EL (cell line): ENCODE measurements at regions not wholly inside any gene's neighbourhood (a gene's known extent, or its start where the extent isn't known, plus 50 kb on each side); places are given as distances from the start of the nearest gene placed in this dataset.

Experiments used
- DNase-seq: peaks from one replicate; pipeline ENCODE4 v3.0.0-alpha.2; 2016

GRCh38 chr6:40340957-40341356 lies 246.2 kb downstream of the LRFN2 start:
- no peak for DNase-seq

- DNase-seq: no peak
Observed at GRCh38 chr6:40340196-40340595, 247.0 kb downstream of the LRFN2 start.

DNA sequence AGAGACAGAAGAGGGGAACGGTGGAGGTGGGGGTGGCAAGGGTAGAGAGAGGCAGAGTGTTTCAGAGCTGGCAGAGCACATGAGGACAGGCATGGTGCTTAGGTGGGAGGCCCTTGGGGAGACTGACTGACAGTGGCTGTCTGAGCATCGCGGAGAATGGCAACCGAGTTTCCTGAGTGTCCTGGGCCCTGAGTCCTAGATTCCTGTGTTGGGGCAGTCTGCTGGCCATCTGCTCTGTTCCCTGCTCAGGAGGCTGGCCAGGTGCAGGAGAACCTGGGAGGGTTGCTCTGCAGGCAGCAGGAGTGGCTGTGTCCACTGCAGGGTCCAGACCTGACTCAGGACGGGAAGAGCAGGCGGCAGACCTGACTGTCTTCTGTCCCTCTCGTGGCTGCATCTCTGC lies 248.9 kb downstream of the LRFN2 start:
- no peak for DNase-seq

DNA sequence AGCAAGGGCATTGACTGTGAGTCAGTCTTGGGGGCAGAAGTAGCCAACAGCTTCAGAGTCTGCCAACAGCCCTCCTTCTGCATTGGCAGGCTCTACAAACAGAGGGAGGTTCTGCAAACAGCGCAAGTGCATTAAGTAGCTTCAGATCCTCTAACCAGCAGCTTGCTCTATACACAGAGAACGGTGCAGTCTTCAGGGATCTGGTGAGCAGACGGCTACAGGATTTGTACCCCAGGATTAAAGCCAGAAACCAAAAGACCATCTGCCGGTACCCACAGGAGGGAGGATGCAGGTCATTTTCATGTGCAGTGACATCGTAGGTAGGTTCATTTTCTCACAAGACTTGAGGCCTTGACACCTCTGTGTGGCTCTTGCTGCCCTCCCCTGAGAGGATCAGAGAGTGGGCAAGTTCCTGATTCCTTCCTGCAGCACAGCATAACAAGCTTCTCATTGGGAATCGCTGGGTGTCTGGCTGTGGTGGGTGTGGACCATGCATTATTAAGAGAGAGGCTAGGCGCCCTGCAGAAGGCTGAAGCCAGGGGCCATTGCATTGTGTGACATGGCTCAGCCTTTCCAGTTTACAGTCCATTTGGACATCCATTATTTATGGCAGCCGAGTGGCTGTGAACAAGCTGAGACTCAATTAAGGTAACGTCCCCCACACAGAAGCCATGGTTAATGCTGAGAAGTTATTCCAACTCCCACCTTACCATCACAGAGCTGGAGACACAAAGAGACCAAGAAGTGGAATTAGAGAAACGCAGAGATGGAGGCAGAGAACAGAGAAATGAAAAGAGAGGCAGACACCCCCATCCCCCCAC lies 250.0 kb downstream of the LRFN2 start:
- DNase-seq: no peak

DNA sequence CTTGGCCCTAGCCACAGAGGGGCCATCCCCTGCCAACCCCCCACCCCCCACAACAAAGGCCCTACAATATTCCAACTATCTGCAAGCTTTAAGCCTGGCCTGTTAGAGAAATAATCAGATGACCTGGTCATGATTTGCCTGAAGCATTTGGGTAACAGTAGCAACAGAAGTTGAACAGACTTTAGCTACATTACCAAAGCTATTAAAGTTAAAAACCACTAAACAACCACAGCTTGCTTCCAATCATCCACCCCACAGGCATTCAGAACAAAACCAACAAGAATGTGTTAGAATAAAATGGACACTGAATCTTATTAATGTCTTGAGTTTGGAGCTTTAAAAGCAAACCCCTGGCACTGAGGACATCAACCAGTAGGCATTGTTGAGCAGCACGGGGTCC lies 250.9 kb downstream of the LRFN2 start:
- DNase-seq: no peak

DNA sequence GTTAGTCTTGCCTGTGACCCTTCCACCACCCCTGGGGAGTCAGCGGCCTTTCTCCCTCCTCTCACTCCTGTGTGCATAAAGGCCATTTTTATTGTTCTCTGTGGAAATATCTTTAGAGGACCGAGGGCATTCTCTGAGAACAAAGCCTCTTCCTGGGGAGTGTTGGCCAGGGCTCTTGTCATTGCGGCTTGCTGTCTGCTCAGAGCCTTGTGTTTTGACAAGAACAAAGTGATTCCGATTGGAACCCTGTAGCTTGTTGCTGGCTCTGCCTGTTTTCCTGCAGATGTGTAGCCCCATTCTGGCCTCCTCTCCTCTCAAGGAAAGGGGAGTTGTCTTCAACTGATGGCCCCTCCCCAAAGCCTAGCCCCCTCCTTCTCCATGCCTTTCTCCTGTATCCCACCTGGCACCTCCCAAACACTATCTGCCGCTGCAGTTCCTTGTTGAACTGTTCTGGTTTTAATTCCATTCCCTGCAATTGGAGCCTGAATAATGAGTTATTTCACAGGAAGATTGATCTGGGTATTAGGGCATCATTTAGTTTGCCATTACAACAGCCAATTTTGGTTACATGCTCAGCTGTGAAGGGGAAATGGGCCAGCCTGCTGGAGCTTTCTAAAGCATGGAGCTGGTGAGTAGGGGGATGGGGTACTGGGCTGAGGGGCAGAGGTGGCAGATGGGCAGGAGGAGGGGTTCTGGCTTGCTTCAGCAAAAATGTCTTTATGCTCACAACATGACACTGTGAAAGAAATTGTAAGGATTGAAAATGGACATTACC lies 252.5 kb downstream of the LRFN2 start:
- no peak for DNase-seq

- no peak for DNase-seq
Observed at GRCh38 chr6:40331545-40331944, 255.6 kb downstream of the LRFN2 start.

- no peak for DNase-seq
Observed at GRCh38 chr6:40330301-40330721, 256.9 kb downstream of the LRFN2 start.

GRCh38 chr6:40328986-40329545 lies 258.1 kb downstream of the LRFN2 start:
- no peak for DNase-seq

GRCh38 chr6:40328386-40328985 lies 258.7 kb downstream of the LRFN2 start:
- DNase-seq: no peak

DNA sequence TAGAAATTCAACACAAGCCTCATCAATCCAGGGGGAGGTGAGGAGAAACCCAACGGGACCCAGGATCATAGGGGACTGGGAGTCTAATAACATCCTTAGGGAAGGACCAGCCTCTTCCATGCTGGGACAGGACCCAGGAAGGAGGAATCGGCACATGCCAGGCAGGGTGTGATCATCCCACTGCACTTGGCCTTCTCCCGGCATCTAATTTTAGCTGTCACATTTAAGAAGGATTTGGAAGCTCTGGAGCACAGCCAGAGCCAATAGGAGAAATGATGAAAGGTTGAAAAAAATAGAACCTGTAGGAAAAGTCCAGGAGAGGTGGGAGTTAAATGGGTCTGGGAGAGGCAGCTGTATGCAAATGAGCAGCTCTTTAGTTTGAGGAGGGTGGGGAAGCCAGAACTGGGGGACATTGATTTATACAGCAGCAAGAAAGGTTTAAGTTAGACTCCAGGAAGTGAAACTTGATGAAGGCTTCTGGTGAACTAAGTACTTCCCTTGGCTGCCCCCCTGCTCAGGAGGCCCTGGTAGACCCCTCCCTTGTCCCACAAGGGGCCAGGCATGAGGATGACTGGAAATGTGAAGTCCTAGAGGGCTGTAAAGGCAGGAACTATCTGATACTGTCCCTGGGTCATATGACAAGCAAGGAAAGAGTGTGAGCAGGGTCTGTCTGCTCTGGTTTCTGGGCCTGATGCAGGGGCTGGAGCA lies 260.3 kb downstream of the LRFN2 start:
- DNase-seq: no peak

- no peak for DNase-seq
Observed at GRCh38 chr6:40325791-40326190, 261.4 kb downstream of the LRFN2 start.

DNA sequence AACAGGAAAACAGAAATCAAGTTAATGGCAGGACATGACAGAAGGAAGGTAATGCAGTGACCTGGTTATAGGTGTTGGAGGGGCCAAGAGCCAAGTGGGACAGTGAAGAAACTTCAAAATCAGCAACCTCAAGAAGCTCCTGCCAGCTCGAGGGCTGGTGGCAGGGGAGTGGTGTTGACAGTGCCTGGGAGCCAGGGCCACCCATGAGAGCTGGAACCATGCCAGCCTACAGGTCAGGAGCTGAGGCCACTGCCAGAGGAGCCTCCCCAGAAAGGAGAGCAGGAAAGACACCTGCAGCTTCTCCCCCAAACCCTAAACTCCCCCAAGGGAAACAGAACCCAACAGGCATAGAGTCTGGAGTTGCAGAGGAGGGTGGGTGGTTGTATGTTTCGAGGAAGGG lies 262.1 kb downstream of the LRFN2 start:
- DNase-seq: no peak

DNA sequence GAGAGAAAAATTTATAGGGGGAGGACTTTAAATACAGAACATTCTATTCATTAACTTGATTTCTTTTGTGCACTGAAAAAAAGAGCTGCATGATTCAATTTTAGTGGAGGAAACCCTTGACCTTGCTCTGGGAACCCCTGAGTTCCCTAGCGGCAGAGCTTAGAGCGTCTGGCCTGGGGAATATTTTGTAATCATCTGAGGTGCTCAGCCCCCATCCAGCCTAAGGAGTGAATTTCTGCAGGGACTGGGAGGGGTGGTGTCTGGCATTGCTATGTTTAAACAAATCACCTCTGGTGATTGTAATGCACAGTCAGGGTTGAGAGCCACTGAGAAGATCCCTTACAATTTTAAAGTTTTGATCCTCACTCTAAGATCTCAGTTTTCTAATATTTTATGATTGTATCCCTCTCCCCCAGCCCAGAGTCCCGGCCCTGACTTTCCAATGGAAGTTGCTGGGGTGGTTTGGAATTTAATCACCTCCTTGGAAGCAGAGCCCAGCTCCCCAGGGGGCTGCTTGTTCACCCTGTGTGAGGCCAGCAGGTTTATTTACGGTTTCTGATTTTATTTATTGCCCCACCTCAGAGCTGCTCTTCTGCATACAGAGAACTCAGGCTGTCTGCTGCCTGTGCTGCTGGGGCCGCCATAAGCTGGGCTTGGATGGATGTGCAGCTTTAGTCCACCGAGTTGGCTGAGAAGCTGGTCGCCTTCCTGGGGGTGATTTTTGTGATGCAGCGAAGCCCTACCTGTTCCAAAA lies 263.1 kb downstream of the LRFN2 start:
- DNase-seq: no peak

GRCh38 chr6:40322336-40322735 lies 264.8 kb downstream of the LRFN2 start:
- no peak for DNase-seq

DNA sequence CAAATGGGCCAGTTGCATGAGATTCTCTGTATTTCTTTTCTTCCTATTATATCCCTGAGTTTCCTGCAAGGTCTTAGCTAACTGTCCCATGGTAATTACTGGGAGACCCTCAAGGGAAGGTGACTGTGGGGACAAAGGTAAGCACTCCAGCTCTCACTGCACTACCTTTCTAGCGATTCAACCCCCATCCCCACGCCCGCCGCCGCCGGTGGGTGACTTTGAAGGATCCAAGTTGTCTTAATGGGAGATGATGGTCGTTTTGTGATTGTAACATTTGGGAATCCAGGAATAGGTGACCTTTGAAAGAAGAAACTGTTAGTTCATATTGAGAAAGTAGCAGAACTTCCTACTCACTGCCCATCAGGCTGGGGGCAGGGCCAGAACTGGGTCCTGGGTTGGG lies 265.5 kb downstream of the LRFN2 start:
- no peak for DNase-seq

GRCh38 chr6:40320947-40321346 lies 266.2 kb downstream of the LRFN2 start:
- no peak for DNase-seq

DNA sequence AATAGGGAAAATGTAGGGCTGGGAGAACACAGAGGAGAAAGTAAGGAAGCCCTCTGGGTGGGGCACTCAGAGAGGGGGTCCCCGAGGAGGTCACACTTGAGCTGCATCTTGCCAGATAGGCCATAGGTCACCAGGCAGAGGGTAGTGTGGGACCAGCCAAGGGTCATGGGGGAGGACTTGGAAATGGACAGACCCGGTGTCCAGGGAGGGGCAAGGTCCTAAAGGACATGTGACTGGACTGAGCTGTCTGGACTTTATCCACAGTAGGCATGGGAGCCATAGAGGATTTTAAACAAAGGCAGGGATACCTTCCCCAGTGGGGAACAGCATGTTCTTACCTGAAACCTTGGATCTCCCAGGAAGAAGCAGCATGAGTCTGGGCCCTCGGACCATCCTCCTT lies 266.7 kb downstream of the LRFN2 start:
- DNase-seq: no peak

DNA sequence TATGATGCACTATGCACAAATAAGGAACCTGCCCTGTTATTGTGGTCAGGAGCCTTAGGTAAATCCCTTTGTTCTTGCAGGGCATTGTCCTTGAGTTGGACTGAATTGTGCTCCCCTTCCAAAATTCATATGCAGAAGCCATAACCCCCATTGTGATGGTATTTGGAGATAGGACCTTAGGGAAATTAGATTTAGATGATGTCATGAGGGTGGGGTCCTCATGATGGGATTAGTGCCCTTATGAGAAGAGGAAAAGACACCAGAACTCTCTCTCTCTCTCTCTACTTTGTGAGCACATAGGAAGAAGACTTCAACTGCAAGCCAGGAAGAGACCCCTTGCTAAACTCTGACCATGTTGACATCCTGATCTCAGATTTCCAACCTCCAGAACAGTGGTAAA lies 268.0 kb downstream of the LRFN2 start:
- DNase-seq: no peak

DNA sequence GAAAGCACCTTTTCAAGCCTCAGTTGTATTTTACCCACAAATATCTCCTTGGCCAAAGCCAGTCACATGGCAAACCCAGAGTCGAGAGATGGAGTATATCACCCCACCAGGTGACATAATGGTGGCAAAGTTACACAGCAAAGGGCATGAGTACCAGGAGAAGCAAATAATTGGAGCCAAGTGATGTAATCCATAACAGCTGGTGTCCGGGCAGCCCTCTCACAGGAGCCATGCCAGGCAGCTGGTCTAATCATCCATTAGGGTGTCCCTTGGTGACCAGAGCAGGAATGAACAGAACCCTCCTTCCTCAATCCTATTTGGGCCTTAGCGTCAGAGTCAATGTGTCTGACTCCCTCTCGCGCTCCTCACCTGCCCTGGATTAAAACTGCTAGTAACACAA lies 272.1 kb downstream of the LRFN2 start:
- no peak for DNase-seq

- DNase-seq: no peak
Observed at GRCh38 chr6:40313582-40313981, 273.6 kb downstream of the LRFN2 start.
